ENCODE measurements at regions not wholly inside any gene's neighbourhood (a gene's known extent, or its start where the extent isn't known, plus 50 kb on each side); places are given as distances from the start of the nearest gene placed in this dataset.

GRCh38 chr14:83799233-83799632 is 1730.7 kb upstream of the FLRT2 start:
- ATAC-seq (ENCODE audit: insufficient read depth, low FRiP score) (no peak), DNase-seq (no peak)
- Histone ChIP-seq H3K9me3 (ENCODE audit: control insufficient read depth in 4 of 4, insufficient read depth in 3 of 4, low read length in 3 of 4) (no peaks in the 10 kb centered on the region), H3K4me1 (ENCODE audit: control insufficient read depth in 5 of 5, insufficient read depth in 5 of 5, low read length in 5 of 5) (no peaks in the 10 kb centered on the region), H3K4me3 (no peak overlapping the region), H3K9ac (ENCODE audit: insufficient read depth in 1 of 2, low read length in 2 of 2) (no peak overlapping the region), H3K36me3 (ENCODE audit: control insufficient read depth in 4 of 4, insufficient read depth in 4 of 4, low read length in 4 of 4) (no peaks in the 10 kb centered on the region), H3K27ac (ENCODE audit: low read depth in 1 of 2, low read length in 1 of 2) (no peak overlapping the region), H3K27me3 (ENCODE audit: control insufficient read depth in 3 of 3, insufficient read depth in 3 of 3, low read length in 2 of 3) (no peaks in the 10 kb centered on the region)
- no peak for TF ChIP-seq CTCF (IDR thresholded peaks at IDR 0.05; ENCODE audit: control extremely low read depth, extremely low read depth)

- no peaks in the 10 kb centered on the region for H3K4me1 ChIP-seq (ENCODE audit: control insufficient read depth in 5 of 5, insufficient read depth in 5 of 5, low read length in 5 of 5)
- ATAC-seq (ENCODE audit: insufficient read depth, low FRiP score), result no peak
- H3K36me3 ChIP-seq (ENCODE audit: control insufficient read depth in 4 of 4, insufficient read depth in 4 of 4, low read length in 4 of 4), result no peaks in the 10 kb centered on the region
- WGBS, 2 donors, result 90 to 100% methylated on average over 1 of the region's 1 CpG
- no peak overlapping the region for H3K9ac ChIP-seq (ENCODE audit: insufficient read depth in 1 of 2, low read length in 2 of 2)
- DNase-seq, result no peak
- H3K27ac ChIP-seq (ENCODE audit: low read depth in 1 of 2, low read length in 1 of 2), result no peak overlapping the region
- no peak for TF ChIP-seq CTCF (IDR thresholded peaks at IDR 0.05; ENCODE audit: control extremely low read depth, extremely low read depth)
- no peaks in the 10 kb centered on the region for H3K27me3 ChIP-seq (ENCODE audit: control insufficient read depth in 3 of 3, insufficient read depth in 3 of 3, low read length in 2 of 3)
- no peaks in the 10 kb centered on the region for H3K9me3 ChIP-seq (ENCODE audit: control insufficient read depth in 4 of 4, insufficient read depth in 3 of 4, low read length in 3 of 4)
- H3K4me3 ChIP-seq, result no peak overlapping the region
Observed at GRCh38 chr14:83814896-83815295, 1715.0 kb upstream of the FLRT2 start.

GRCh38 chr14:83816761-83817160 is 1713.2 kb upstream of the FLRT2 start:
- H3K4me3 ChIP-seq, result no peak overlapping the region
- no peaks in the 10 kb centered on the region for H3K27me3 ChIP-seq (ENCODE audit: control insufficient read depth in 3 of 3, insufficient read depth in 3 of 3, low read length in 2 of 3)
- ATAC-seq (ENCODE audit: insufficient read depth, low FRiP score) (no peak), DNase-seq (peak in 1 of 3 donors; percentile 4)
- no peaks in the 10 kb centered on the region for H3K4me1 ChIP-seq (ENCODE audit: control insufficient read depth in 5 of 5, insufficient read depth in 5 of 5, low read length in 5 of 5)
- no peak overlapping the region for H3K9ac ChIP-seq (ENCODE audit: insufficient read depth in 1 of 2, low read length in 2 of 2)
- no peaks in the 10 kb centered on the region for H3K36me3 ChIP-seq (ENCODE audit: control insufficient read depth in 4 of 4, insufficient read depth in 4 of 4, low read length in 4 of 4)
- no peak for TF ChIP-seq CTCF (IDR thresholded peaks at IDR 0.05; ENCODE audit: control extremely low read depth, extremely low read depth)
- no peak overlapping the region for H3K27ac ChIP-seq (ENCODE audit: low read depth in 1 of 2, low read length in 1 of 2)
- 43 to 65% methylated on average over 6 of the region's 6 CpGs for WGBS, 2 donors
- H3K9me3 ChIP-seq (ENCODE audit: control insufficient read depth in 4 of 4, insufficient read depth in 3 of 4, low read length in 3 of 4), result no peaks in the 10 kb centered on the region

GRCh38 chr14:83825843-83826242 is 1704.1 kb upstream of the FLRT2 start:
- ATAC-seq (ENCODE audit: insufficient read depth, low FRiP score), result no peak
- H3K4me1 ChIP-seq (ENCODE audit: control insufficient read depth in 5 of 5, insufficient read depth in 5 of 5, low read length in 5 of 5), result no peaks in the 10 kb centered on the region
- TF ChIP-seq CTCF (IDR thresholded peaks at IDR 0.05; ENCODE audit: control extremely low read depth, extremely low read depth), result no peak
- H3K9me3 ChIP-seq (ENCODE audit: control insufficient read depth in 4 of 4, insufficient read depth in 3 of 4, low read length in 3 of 4), result no peaks in the 10 kb centered on the region
- no peaks in the 10 kb centered on the region for H3K36me3 ChIP-seq (ENCODE audit: control insufficient read depth in 4 of 4, insufficient read depth in 4 of 4, low read length in 4 of 4)
- H3K27me3 ChIP-seq (ENCODE audit: control insufficient read depth in 3 of 3, insufficient read depth in 3 of 3, low read length in 2 of 3), result no peaks in the 10 kb centered on the region
- H3K27ac ChIP-seq (ENCODE audit: low read depth in 1 of 2, low read length in 1 of 2), result no peak overlapping the region
- no peak overlapping the region for H3K4me3 ChIP-seq
- no peak overlapping the region for H3K9ac ChIP-seq (ENCODE audit: insufficient read depth in 1 of 2, low read length in 2 of 2)
- WGBS, 2 donors, result 79 to 83% methylated on average over 3 of the region's 3 CpGs
- DNase-seq, result no peak
